ENCODE measurements at regions not wholly inside any gene's neighbourhood (a gene's known extent, or its start where the extent isn't known, plus 50 kb on each side); places are given as distances from the start of the nearest gene placed in this dataset.
A peak's percentile ranks its signal among the peaks of the same experiment; 100 is the strongest.

DNA sequence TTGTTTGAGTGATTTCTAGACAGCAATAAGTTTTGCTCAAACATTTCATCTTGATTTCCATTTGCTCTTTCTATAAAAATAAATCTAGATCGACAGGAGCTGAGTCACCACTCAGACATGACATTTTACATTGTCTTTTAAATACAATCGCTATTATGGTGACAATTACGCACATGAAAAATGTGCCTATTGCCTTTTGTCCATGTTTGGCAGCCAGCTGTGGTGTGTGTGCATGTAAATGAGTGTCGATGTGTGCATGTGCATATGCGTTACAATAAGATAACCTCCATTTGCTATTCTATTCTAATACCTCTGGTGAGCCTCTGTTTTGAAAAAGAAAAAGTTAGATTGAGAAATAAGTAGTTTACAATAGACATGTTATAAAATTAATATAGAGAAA is 89.7 kb upstream of the GRM7 start:
- Histone ChIP-seq H3K27me3 (replicated peaks) (no peaks in the 10 kb centered on the region), H3K36me3 (replicated peaks) (no peaks in the 10 kb centered on the region), H3K27ac (no peak overlapping the region), H3K4me3 (ENCODE audit: low read depth, low read length) (no peak overlapping the region)
- no peak for DNase-seq
- no peak for TF ChIP-seq CTCF (IDR thresholded peaks at IDR 0.05; ENCODE audit: low read depth, low read length, missing control alignments)
- in situ Hi-C loops (cut with HindIII; ENCODE audit: low pct_ligation_motif_present, low sequenced_read_pairs) = no loop called here

- Histone ChIP-seq H3K4me3 (ENCODE audit: low read depth, low read length) (no peak overlapping the region), H3K27ac (no peak overlapping the region), H3K36me3 (replicated peaks) (no peaks in the 10 kb centered on the region), H3K27me3 (replicated peaks) (no peaks in the 10 kb centered on the region)
- no peak for TF ChIP-seq CTCF (IDR thresholded peaks at IDR 0.05; ENCODE audit: low read depth, low read length, missing control alignments)
- no peak for DNase-seq
- in situ Hi-C loops (cut with HindIII; ENCODE audit: low pct_ligation_motif_present, low sequenced_read_pairs) = no loop called here
These were observed 81.8 kb upstream of the GRM7 start for GRCh38 chr3:6779140-6779539.

GRCh38 chr3:6781092-6781491 is 79.8 kb upstream of the GRM7 start:
- no peaks in the 10 kb centered on the region for H3K27me3 ChIP-seq (replicated peaks)
- no peak overlapping the region for H3K27ac ChIP-seq
- H3K36me3 ChIP-seq (replicated peaks) = no peaks in the 10 kb centered on the region
- DNase-seq = no peak
- no peak for TF ChIP-seq CTCF (IDR thresholded peaks at IDR 0.05; ENCODE audit: low read depth, low read length, missing control alignments)
- no peak overlapping the region for H3K4me3 ChIP-seq (ENCODE audit: low read depth, low read length)
- in situ Hi-C loops (cut with HindIII; ENCODE audit: low pct_ligation_motif_present, low sequenced_read_pairs) = no loop called here

GRCh38 chr3:6785726-6786125 is 75.2 kb upstream of the GRM7 start:
- in situ Hi-C loops (cut with HindIII; ENCODE audit: low pct_ligation_motif_present, low sequenced_read_pairs) = no loop called here
- no peak for DNase-seq
- H3K4me3 ChIP-seq (ENCODE audit: low read depth, low read length) = no peak overlapping the region

DNA sequence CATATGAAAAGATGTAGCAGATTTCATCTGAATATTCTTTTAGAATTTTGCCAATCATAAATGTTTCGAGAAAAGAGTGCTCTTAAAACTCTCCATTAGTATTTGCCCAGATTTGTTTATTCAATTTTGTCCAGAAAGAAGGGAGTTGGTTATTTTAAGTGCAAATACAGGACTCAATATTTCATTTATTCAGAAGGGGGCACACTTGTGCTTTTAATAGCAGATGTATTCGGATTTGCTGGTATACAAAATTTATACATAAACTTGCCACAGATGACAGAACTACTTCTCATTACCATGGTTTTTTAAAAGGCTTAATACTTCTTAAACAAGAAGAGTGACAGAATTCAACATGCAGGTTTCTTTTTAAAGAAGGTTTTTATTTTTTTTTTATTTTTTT is 69.8 kb upstream of the GRM7 start:
- no peak for TF ChIP-seq CTCF (IDR thresholded peaks at IDR 0.05; ENCODE audit: low read depth, low read length, missing control alignments)
- H3K27me3 ChIP-seq (replicated peaks) = no peaks in the 10 kb centered on the region
- H3K4me3 ChIP-seq (ENCODE audit: low read depth, low read length) = no peak overlapping the region
- H3K36me3 ChIP-seq (replicated peaks) = no peaks in the 10 kb centered on the region
- H3K27ac ChIP-seq = no peak overlapping the region
- in situ Hi-C loops (cut with HindIII; ENCODE audit: low pct_ligation_motif_present, low sequenced_read_pairs) = no loop called here
- DNase-seq = no peak

More at GRCh38 chr3:6785726-6786125, 75.2 kb upstream of the GRM7 start:
- Histone ChIP-seq H3K27ac (no peak overlapping the region), H3K36me3 (replicated peaks) (no peaks in the 10 kb centered on the region), H3K27me3 (replicated peaks) (no peaks in the 10 kb centered on the region)
- no peak for TF ChIP-seq CTCF (IDR thresholded peaks at IDR 0.05; ENCODE audit: low read depth, low read length, missing control alignments)

- Histone ChIP-seq H3K27me3 (replicated peaks) (no peaks in the 10 kb centered on the region), H3K36me3 (replicated peaks) (no peaks in the 10 kb centered on the region), H3K27ac (no peak overlapping the region), H3K4me3 (ENCODE audit: low read depth, low read length) (no peak overlapping the region)
- DNase-seq = no peak
- in situ Hi-C loops (cut with HindIII; ENCODE audit: low pct_ligation_motif_present, low sequenced_read_pairs) = no loop called here
- TF ChIP-seq CTCF (IDR thresholded peaks at IDR 0.05; ENCODE audit: low read depth, low read length, missing control alignments) = peak; percentile 79
These were observed 61.5 kb upstream of the GRM7 start for GRCh38 chr3:6799264-6799915.
